HCT116 (cell line): ENCODE measurements at regions not wholly inside any gene's neighbourhood (a gene's known extent, or its start where the extent isn't known, plus 50 kb on each side); places are given as distances from the start of the nearest gene placed in this dataset.

Experiments
- CTCF ChIP-seq, 3 experiments: fragments of 200-600 bp in 1 of 3; sonication (generic) in 1 of 3; IDR thresholded peaks in 2 of 3; conservative IDR thresholded peaks in 1 of 3; 2 replicates each; pipeline ENCODE4 v1.5.1; 2012 to 2017; ENCODE audit warnings: low read depth in 2 of 3, low read length in 2 of 3, antibody characterized with exemption in 1 of 3, borderline replicate concordance in 1 of 3, control low read depth in 1 of 3, mild to moderate bottlenecking in 1 of 3, mixed read lengths in 1 of 3, mixed run types in 1 of 3, moderate library complexity in 1 of 3; ENCODE audit not compliant: insufficient read depth in 1 of 3
- EGR1 ChIP-seq: IDR thresholded peaks from 2 replicates; pipeline ENCODE4 v1.6.1; 2012; ENCODE audit warnings: low read depth
- EZH2phosphoT487 ChIP-seq: fragments of 200-600 bp; IDR thresholded peaks from 2 replicates; pipeline ENCODE4 v1.6.1; 2018; ENCODE audit warnings: antibody characterized with exemption, borderline replicate concordance
- POLR2A ChIP-seq: IDR thresholded peaks from 2 replicates; pipeline ENCODE4 v1.7.0; 2011; ENCODE audit warnings: borderline replicate concordance; ENCODE audit not compliant: insufficient read depth, insufficient read length; ENCODE audit errors: extremely low read depth
- POLR2AphosphoS5 ChIP-seq: IDR thresholded peaks from 2 replicates; pipeline ENCODE4 v1.6.1; 2011; ENCODE audit warnings: mild to moderate bottlenecking, low read depth, low read length, moderate library complexity
- SRF ChIP-seq: IDR thresholded peaks from 2 replicates; pipeline ENCODE4 v1.6.1; 2012; ENCODE audit warnings: low read depth

GRCh38 chr1:99133756-99134500 lies 129.3 kb upstream of the PLPPR5 start:
- TF ChIP-seq CTCF (IDR thresholded peaks at IDR 0.05 in 2 of 3, conservative IDR thresholded peaks at IDR 0.05 in 1 of 3; ENCODE audit: borderline replicate concordance in 1 of 3, insufficient read depth in 1 of 3, low read depth in 2 of 3, low read length in 2 of 3) (no peak), EZH2phosphoT487 (no peak), POLR2A (no peak), POLR2AphosphoS5 (no peak), EGR1 (no peak), SRF (no peak)
